ENCODE measurements at regions not wholly inside any gene's neighbourhood (a gene's known extent, or its start where the extent isn't known, plus 50 kb on each side); places are given as distances from the start of the nearest gene placed in this dataset.

DNA sequence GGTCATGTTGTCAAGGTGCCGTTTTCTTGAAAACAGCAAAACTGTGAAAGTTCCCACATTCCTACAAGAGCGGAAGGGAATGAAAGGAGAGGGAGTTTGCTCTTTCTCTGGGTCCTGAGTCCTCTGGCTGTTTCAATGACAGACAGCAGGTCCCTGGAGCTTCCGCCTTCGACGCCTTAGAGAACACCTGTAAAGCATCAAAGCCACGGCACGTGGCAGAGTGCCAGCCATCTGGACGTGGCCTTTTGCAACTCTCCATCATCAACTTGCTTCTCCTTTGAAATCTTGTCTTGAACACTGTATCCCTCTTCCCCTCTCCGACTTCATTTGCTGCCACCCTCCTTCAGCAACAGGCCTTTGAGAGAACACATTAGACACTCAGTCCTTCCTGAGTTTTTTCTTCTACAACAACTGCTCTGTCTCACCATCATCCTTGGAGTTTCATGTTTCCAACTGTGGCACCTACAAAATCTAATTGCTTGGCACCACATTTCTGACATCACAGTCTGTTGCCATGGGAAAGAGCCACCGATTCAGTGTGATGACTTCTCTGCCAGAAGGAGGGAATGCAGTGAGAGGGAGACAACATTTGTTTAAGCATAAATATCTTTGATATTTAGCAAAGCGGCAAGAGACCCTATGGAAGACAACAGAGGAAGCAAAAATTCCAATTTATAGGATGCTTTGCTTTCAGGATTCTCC is 204.9 kb upstream of the PTER start:
- WGBS, 2 experiments (ENCODE audit: extremely low coverage in 2 of 2, insufficient read length in 1 of 2) = 41% methylated on average over 4 of the region's 11 CpGs; no CpG with 5 or more reads in 1 of the 2 experiments
- no peak for ATAC-seq (ENCODE audit: low read depth)
- in situ Hi-C loops (cut with MboI; ENCODE audit: low sequenced_read_pairs) = no loop called here

More for the DNA sequence above, 204.9 kb upstream of the PTER start:
- H4K91ac ChIP-seq (ENCODE audit: insufficient read depth, low read depth, low read length) = no peak overlapping the region
- H3K4me2 ChIP-seq (ENCODE audit: low read depth, low read length) = no peak overlapping the region
- H2BK20ac ChIP-seq (ENCODE audit: low read depth, low read length) = no peak overlapping the region
- dilution Hi-C loops (cut with HindIII; ENCODE audit: low sequenced_read_pairs, unreplicated experiment) (no loop called here), intact Hi-C loops (cut with micrococcal nuclease) (no loop called here)
- H2AFZ ChIP-seq (replicated peaks; ENCODE audit: low read length, poor library complexity) = no peak overlapping the region
- H2AK9ac ChIP-seq (replicated peaks; ENCODE audit: low read depth, low read length, poor library complexity) = no peak overlapping the region
- no TSS peak for BruUV-seq (replicated peaks)
- DNase-seq = no peak
- H3K14ac ChIP-seq (replicated peaks; ENCODE audit: low read depth, low read length) = no peak overlapping the region
- H3K9me3 ChIP-seq (ENCODE audit: control insufficient read depth, insufficient read depth, low read length) = peaks cover 22% of the 10 kb centered on the region
- POLR2A ChIA-PET (ENCODE audit: unreplicated experiment) = no interaction called here
- H2BK15ac ChIP-seq (ENCODE audit: low read depth, low read length) = no peak overlapping the region
- no peaks in the 10 kb centered on the region for H3K79me1 ChIP-seq (ENCODE audit: low read depth in 1 of 2, low read length in 2 of 2)
- TF ChIP-seq MXI1 (IDR thresholded peaks at IDR 0.05; ENCODE audit: borderline replicate concordance, low read depth, low read length) = no peak
- TF ChIP-seq CHD1 (IDR thresholded peaks at IDR 0.05; ENCODE audit: low read depth, low read length) = no peak
- no peak for TF ChIP-seq POLR2A (IDR thresholded peaks at IDR 0.05; ENCODE audit: low read depth, low read length)
- no peak for TF ChIP-seq FOS (IDR thresholded peaks at IDR 0.05; ENCODE audit: low read depth, low read length)
- no peak for TF ChIP-seq RCOR1 (IDR thresholded peaks at IDR 0.05; ENCODE audit: insufficient replicate concordance, low read length)
- TF ChIP-seq, protein P1, sequence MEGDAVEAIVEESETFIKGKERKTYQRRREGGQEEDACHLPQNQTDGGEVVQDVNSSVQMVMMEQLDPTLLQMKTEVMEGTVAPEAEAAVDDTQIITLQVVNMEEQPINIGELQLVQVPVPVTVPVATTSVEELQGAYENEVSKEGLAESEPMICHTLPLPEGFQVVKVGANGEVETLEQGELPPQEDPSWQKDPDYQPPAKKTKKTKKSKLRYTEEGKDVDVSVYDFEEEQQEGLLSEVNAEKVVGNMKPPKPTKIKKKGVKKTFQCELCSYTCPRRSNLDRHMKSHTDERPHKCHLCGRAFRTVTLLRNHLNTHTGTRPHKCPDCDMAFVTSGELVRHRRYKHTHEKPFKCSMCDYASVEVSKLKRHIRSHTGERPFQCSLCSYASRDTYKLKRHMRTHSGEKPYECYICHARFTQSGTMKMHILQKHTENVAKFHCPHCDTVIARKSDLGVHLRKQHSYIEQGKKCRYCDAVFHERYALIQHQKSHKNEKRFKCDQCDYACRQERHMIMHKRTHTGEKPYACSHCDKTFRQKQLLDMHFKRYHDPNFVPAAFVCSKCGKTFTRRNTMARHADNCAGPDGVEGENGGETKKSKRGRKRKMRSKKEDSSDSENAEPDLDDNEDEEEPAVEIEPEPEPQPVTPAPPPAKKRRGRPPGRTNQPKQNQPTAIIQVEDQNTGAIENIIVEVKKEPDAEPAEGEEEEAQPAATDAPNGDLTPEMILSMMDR (conservative IDR thresholded peaks at IDR 0.05; ENCODE audit: low read depth, low read length) = no peak
- TF ChIP-seq RFX5 (IDR thresholded peaks at IDR 0.05; ENCODE audit: low read depth, low read length) = no peak
- TF ChIP-seq CEBPB (IDR thresholded peaks at IDR 0.05; ENCODE audit: low read depth, low read length) = no peak
- TF ChIP-seq, protein P2, sequence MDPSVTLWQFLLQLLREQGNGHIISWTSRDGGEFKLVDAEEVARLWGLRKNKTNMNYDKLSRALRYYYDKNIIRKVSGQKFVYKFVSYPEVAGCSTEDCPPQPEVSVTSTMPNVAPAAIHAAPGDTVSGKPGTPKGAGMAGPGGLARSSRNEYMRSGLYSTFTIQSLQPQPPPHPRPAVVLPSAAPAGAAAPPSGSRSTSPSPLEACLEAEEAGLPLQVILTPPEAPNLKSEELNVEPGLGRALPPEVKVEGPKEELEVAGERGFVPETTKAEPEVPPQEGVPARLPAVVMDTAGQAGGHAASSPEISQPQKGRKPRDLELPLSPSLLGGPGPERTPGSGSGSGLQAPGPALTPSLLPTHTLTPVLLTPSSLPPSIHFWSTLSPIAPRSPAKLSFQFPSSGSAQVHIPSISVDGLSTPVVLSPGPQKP (IDR thresholded peaks at IDR 0.05; ENCODE audit: borderline replicate concordance, low read depth, low read length) = no peak
- no peak for TF ChIP-seq MAFK (IDR thresholded peaks at IDR 0.05; ENCODE audit: low read depth, low read length)
- H2AK5ac ChIP-seq (ENCODE audit: low read depth, low read length) = no peak overlapping the region
- no peak overlapping the region for H2BK120ac ChIP-seq (ENCODE audit: low read depth, low read length)
- no peak overlapping the region for H3K4ac ChIP-seq (ENCODE audit: low read depth, low read length)
- H3K36me3 ChIP-seq (ENCODE audit: control insufficient read depth, insufficient read depth, low read length) = no peaks in the 10 kb centered on the region
- no peak overlapping the region for H3K9ac ChIP-seq (ENCODE audit: low read depth, low read length)
- H3K56ac ChIP-seq (ENCODE audit: extremely low read depth, insufficient read depth, low read length) = no peak overlapping the region
- CTCF ChIA-PET = no interaction called here
- H4K5ac ChIP-seq (ENCODE audit: low read depth, low read length) = no peak overlapping the region
- H4K8ac ChIP-seq (ENCODE audit: low read depth in 2 of 2, low read length in 2 of 2) = no peak overlapping the region
- no peak overlapping the region for H3K27ac ChIP-seq (ENCODE audit: insufficient read depth, low read length)
- H3K27me3 ChIP-seq (ENCODE audit: control insufficient read depth, insufficient read depth, low read length) = no peaks in the 10 kb centered on the region
- no peak overlapping the region for H3K18ac ChIP-seq (ENCODE audit: low read depth, low read length)
- H3K4me1 ChIP-seq (ENCODE audit: control insufficient read depth, insufficient read depth, low read length) = no peaks in the 10 kb centered on the region
- no peak overlapping the region for H3K4me3 ChIP-seq (ENCODE audit: insufficient read depth, low read depth, low read length)
- no peak overlapping the region for H2BK5ac ChIP-seq (ENCODE audit: low read depth, low read length, poor library complexity, severe bottlenecking)
- H3K9me1 ChIP-seq (ENCODE audit: insufficient read depth, low read length) = no peaks in the 10 kb centered on the region
- H4K20me1 ChIP-seq (ENCODE audit: insufficient read depth, low read length) = no peaks in the 10 kb centered on the region
- no peak overlapping the region for H3K23ac ChIP-seq (ENCODE audit: low read depth, low read length)

Data from IMR-90 (cell line).